ENCODE measurements at regions not wholly inside any gene's neighbourhood (a gene's known extent, or its start where the extent isn't known, plus 50 kb on each side); places are given as distances from the start of the nearest gene placed in this dataset.
"Not testable (repeated sequence)": the region's sequence is repeated elsewhere in the genome, so short reads cannot be mapped to it uniquely, and the experiment has no call there.

- TF ChIP-seq ZNF274 (IDR thresholded peaks at IDR 0.05; ENCODE audit: low read depth, low read length); SUZ12 (IDR thresholded peaks at IDR 0.05; ENCODE audit: extremely low read depth, insufficient read depth, insufficient read length); YY1 (IDR thresholded peaks at IDR 0.05; ENCODE audit: insufficient read depth, insufficient read length): not testable (repeated sequence)
Observed at GRCh38 chr1:120272242-120272641, 95.9 kb upstream of the SEC22B start.
